CD4-positive, CD25-positive, alpha-beta regulatory T cell (primary cell): ENCODE measurements at regions not wholly inside any gene's neighbourhood (a gene's known extent, or its start where the extent isn't known, plus 50 kb on each side); places are given as distances from the start of the nearest gene placed in this dataset.
"Not testable (repeated sequence)": the region's sequence is repeated elsewhere in the genome, so short reads cannot be mapped to it uniquely, and the experiment has no call there.

Experiments
- ATAC-seq, 2 donors: fragments of 150-1000 bp; cut with Tn5 transposase; one replicate each; pipeline ENCODE4 v1.10.0; 2021; ENCODE audit warnings: low read depth in 2 of 2, moderate number of reproducible peaks in 2 of 2, moderate library complexity in 1 of 2
- DNase-seq, 3 donors: peaks; one replicate each; pipeline versions ENCODE4 v3.0.0 to v3.0.0-alpha.2; 2012 to 2022; ENCODE audit warnings: mixed read lengths in 1 of 3
- H3K27ac ChIP-seq: one replicate; pipeline ENCODE4 v1.7.0; 2013; ENCODE audit warnings: mild to moderate bottlenecking, low read length; ENCODE audit not compliant: insufficient read depth, poor library complexity, severe bottlenecking
- H3K27me3 ChIP-seq: one replicate; pipeline ENCODE4 v1.7.0; 2013; ENCODE audit warnings: low read length; ENCODE audit not compliant: control insufficient read depth, insufficient read depth
- H3K36me3 ChIP-seq: one replicate; pipeline ENCODE4 v1.7.0; 2013; ENCODE audit warnings: mild to moderate bottlenecking, low read length, moderate library complexity; ENCODE audit not compliant: control insufficient read depth, insufficient read depth
- H3K4me1 ChIP-seq: 2 replicates; pipeline ENCODE4 v1.7.0; 2013; ENCODE audit warnings: mild to moderate bottlenecking, low read length; ENCODE audit not compliant: insufficient read depth, control insufficient read depth, poor library complexity, severe bottlenecking
- H3K4me3 ChIP-seq: one replicate; pipeline ENCODE4 v1.7.0; 2013; ENCODE audit warnings: low read depth, mild to moderate bottlenecking, low read length, moderate library complexity
- H3K9me3 ChIP-seq, 2 experiments: 1 replicate in 1 of 2; 2 replicates in 1 of 2; pipeline ENCODE4 v1.7.0; 2013; ENCODE audit warnings: low read length in 2 of 2, mild to moderate bottlenecking in 1 of 2, moderate library complexity in 1 of 2; ENCODE audit not compliant: control insufficient read depth in 2 of 2
- H3K27ac Mint-ChIP-seq, 3 donors: one replicate each; pipeline ENCODE4 v1.8.0; 2020 to 2022; ENCODE audit warnings: mild to moderate bottlenecking in 3 of 3, mixed read lengths in 3 of 3, moderate library complexity in 2 of 3
- H3K27me3 Mint-ChIP-seq: one replicate; pipeline ENCODE4 v1.8.0; 2022; ENCODE audit warnings: mild to moderate bottlenecking, mixed read lengths
- H3K36me3 Mint-ChIP-seq: one replicate; pipeline ENCODE4 v1.8.0; 2020; ENCODE audit warnings: mixed read lengths
- H3K4me1 Mint-ChIP-seq, 4 donors: one replicate each; pipeline ENCODE4 v1.8.0; 2020 to 2022; ENCODE audit warnings: mixed read lengths in 4 of 4, mild to moderate bottlenecking in 1 of 4
- H3K4me3 Mint-ChIP-seq, 4 donors: one replicate each; pipeline ENCODE4 v1.8.0; 2020 to 2022; ENCODE audit warnings: mild to moderate bottlenecking in 4 of 4, mixed read lengths in 4 of 4, moderate library complexity in 3 of 4
- H3K9me3 Mint-ChIP-seq, 7 donors: one replicate each; pipeline ENCODE4 v1.8.0; 2020 to 2022; ENCODE audit warnings: mixed read lengths in 7 of 7, mild to moderate bottlenecking in 3 of 7, moderate library complexity in 2 of 7

GRCh38 chr21:14616380-14617039, 70.4 kb upstream of the SAMSN1 start:
- H3K27ac ChIP-seq = no peak overlapping the region
- no peak for ATAC-seq
- no peak overlapping the region for H3K27ac Mint-ChIP-seq

DNA sequence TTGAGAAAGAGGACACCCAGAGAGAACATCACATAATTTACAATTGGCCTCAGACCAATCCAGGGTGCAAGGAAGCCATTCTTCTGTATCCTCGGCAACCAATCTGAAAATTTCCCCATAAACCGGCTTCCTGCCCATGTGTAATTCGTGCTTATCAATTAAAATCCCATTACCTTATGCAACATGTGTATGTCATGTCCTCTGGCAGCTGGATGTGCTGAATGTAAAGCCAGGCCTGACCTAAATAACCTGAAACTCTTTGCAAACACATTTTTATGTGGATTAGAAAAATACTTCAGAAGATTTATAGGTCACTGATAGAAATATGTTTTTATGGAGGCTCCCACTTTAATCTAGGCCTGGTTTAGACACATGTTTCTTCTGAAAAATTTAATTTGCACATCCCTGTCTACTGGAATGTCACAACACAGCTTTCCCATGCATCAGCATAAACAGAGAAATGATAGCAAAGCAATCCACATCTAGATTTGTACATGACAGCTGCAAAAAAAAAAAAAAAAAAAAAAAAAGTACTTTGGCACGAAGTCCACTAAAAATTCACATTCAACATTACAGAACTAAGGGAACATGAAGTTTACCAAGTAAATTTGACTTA, 69.4 kb upstream of the SAMSN1 start:
- Histone ChIP-seq H3K4me1 (no peaks in the 10 kb centered on the region), H3K4me3 (no peak overlapping the region), H3K36me3 (no peaks in the 10 kb centered on the region), H3K9me3 (no peaks in the 10 kb centered on the region), H3K27ac (no peak overlapping the region), H3K27me3 (no peaks in the 10 kb centered on the region)
- ATAC-seq (no peak), DNase-seq (no peak)
- Mint-ChIP-seq H3K27ac (no peak overlapping the region), H3K27me3 (peaks cover under 1% of the 10 kb centered on the region), H3K36me3 (peaks cover 6% of the 10 kb centered on the region), H3K4me1 (peaks cover 6 to 19% (median 13%) of the 10 kb centered on the region in 4 donors), H3K9me3 (peaks cover 0 to 5% (median 1%) of the 10 kb centered on the region in 7 donors), H3K4me3 (no peak overlapping the region)

More at GRCh38 chr21:14616380-14617039, 70.4 kb upstream of the SAMSN1 start:
- Mint-ChIP-seq H3K4me3 (no peak overlapping the region), H3K36me3 (peaks cover 4% of the 10 kb centered on the region), H3K4me1 (peaks cover 4 to 13% (median 11%) of the 10 kb centered on the region in 4 donors), H3K9me3 (peaks cover 0 to 4% (median 1%) of the 10 kb centered on the region in 7 donors), H3K27me3 (no peaks in the 10 kb centered on the region)
- no peaks in the 10 kb centered on the region for H3K27me3 ChIP-seq
- no peaks in the 10 kb centered on the region for H3K9me3 ChIP-seq
- H3K4me3 ChIP-seq = no peak overlapping the region
- H3K4me1 ChIP-seq = no peaks in the 10 kb centered on the region
- DNase-seq = no peak
- no peaks in the 10 kb centered on the region for H3K36me3 ChIP-seq

- Mint-ChIP-seq H3K9me3 (peaks cover 0 to 3% (median 0%) of the 10 kb centered on the region in 7 donors), H3K4me1 (peaks cover 9 to 22% (median 13%) of the 10 kb centered on the region in 4 donors), H3K27ac (no peak overlapping the region), H3K4me3 (no peak overlapping the region), H3K36me3 (peaks cover 4% of the 10 kb centered on the region), H3K27me3 (peaks cover 5% of the 10 kb centered on the region)
- DNase-seq = no peak
- Histone ChIP-seq H3K4me3 (no peak overlapping the region), H3K36me3 (no peaks in the 10 kb centered on the region), H3K27ac (no peak overlapping the region), H3K9me3 (no peaks in the 10 kb centered on the region), H3K27me3 (no peaks in the 10 kb centered on the region), H3K4me1 (no peaks in the 10 kb centered on the region)
- ATAC-seq = no peak
Measured at GRCh38 chr21:14614287-14614686, 68.2 kb upstream of the SAMSN1 start.

DNA sequence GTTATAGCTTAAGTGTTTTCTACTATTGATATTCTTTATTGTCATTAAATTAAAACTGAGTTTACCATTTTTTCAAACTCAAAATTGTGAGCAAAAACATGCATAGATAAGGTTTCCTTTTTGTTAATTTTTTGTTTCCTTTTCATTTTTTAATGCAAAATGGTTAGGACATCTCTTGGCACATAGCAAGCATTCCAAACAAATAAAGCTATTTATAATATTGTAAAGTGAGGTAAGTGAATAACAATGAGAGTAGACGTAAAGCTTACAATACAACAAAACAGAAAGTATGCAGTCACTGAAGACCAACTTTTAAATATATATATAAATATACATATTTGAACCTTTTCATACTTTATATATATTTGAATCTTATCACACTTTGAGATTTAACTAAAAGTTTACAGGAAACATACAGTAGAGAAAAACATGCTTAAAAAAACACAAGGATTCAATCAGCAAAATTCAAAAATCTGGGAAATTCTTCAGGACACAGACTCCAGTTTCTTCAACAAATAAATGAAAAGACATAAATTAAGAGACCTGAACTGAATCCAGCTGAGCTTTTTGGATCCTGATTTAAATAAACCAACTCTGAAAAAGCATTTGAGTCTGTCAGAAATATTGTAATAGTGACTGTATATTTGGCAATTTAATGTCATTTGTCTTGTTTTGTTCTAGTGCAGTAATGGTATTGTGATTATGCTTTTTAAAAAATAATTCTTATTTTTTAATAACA, 67.5 kb upstream of the SAMSN1 start:
- H3K4me3 ChIP-seq = no peak overlapping the region
- no peaks in the 10 kb centered on the region for H3K36me3 ChIP-seq
- H3K9me3 Mint-ChIP-seq = peaks cover 0 to 3% (median 0%) of the 10 kb centered on the region in 7 donors
- no peak for DNase-seq
- no peak overlapping the region for H3K27ac ChIP-seq
- no peak overlapping the region for H3K4me3 Mint-ChIP-seq
- peaks cover 4% of the 10 kb centered on the region for H3K36me3 Mint-ChIP-seq
- H3K4me1 ChIP-seq = no peaks in the 10 kb centered on the region
- H3K4me1 Mint-ChIP-seq = peaks cover 10 to 22% (median 13%) of the 10 kb centered on the region in 4 donors
- H3K27me3 Mint-ChIP-seq = peaks cover 5% of the 10 kb centered on the region
- no peak overlapping the region for H3K27ac Mint-ChIP-seq
- H3K9me3 ChIP-seq = no peaks in the 10 kb centered on the region
- no peak for ATAC-seq
- H3K27me3 ChIP-seq = no peaks in the 10 kb centered on the region

DNA sequence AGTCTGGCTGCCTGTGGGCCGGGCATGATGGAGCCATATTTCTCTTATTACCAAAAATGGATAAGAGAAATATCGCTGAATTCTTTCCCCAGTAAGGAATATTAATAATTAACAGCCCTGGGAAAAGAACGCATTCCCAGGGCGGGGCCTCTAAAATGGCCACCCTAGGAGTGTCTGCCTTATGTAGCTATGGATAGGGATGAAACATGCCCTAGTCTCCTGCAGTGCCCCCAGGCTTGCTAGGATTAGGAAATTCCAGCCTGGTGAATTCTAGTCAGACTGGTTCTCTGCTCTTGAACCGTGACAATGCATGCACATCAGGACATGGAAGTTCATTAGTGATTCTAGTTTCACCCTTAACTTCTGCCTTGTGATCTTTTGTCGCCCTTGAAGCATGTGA, 64.0 kb upstream of the SAMSN1 start:
- peaks cover 0 to 20% (median 15%) of the 10 kb centered on the region in 4 donors for H3K4me1 Mint-ChIP-seq
- not testable (repeated sequence) for H3K4me3 ChIP-seq, H3K36me3 Mint-ChIP-seq, H3K4me3 Mint-ChIP-seq, H3K9me3 ChIP-seq, H3K36me3 ChIP-seq, H3K27me3 ChIP-seq, H3K27ac Mint-ChIP-seq, H3K27me3 Mint-ChIP-seq, DNase-seq, H3K4me1 ChIP-seq, H3K27ac ChIP-seq, H3K9me3 Mint-ChIP-seq, ATAC-seq

GRCh38 chr21:14609274-14609673, 63.2 kb upstream of the SAMSN1 start:
- no peaks in the 10 kb centered on the region for H3K4me1 ChIP-seq
- no peak overlapping the region for H3K27ac ChIP-seq
- Mint-ChIP-seq H3K36me3 (peaks cover 4% of the 10 kb centered on the region), H3K4me1 (peaks cover 0 to 20% (median 15%) of the 10 kb centered on the region in 4 donors), H3K9me3 (peaks cover 0 to 3% (median 0%) of the 10 kb centered on the region in 7 donors), H3K4me3 (no peak overlapping the region), H3K27me3 (peaks cover 5% of the 10 kb centered on the region), H3K27ac (no peak overlapping the region)
- DNase-seq = no peak
- H3K36me3 ChIP-seq = no peaks in the 10 kb centered on the region
- ATAC-seq = no peak
- H3K4me3 ChIP-seq = no peak overlapping the region
- H3K27me3 ChIP-seq = no peaks in the 10 kb centered on the region
- no peaks in the 10 kb centered on the region for H3K9me3 ChIP-seq

DNA sequence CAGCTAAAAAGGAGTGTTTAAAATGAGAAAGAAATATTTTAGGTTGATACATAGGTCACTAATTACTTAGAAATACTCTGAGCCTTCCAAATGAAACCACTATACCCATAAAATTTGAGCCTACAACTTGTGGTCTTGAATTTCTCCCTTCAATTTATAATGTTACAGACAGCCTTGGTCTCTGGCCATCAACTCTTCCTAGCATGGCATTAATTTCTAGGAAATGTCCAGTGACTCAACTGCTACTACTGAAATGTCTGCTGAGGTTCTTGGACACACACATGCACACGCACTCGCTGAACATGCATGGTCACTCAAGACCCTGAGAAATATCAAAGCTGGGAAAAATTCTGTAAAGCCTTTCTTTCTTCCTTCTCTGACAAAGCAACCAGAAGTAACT, 61.1 kb upstream of the SAMSN1 start:
- Mint-ChIP-seq H3K27me3 (peaks cover 5% of the 10 kb centered on the region), H3K36me3 (peaks cover 4% of the 10 kb centered on the region), H3K27ac (no peak overlapping the region), H3K4me3 (no peak overlapping the region), H3K9me3 (peaks cover 0 to 3% (median 1%) of the 10 kb centered on the region in 7 donors), H3K4me1 (peaks cover 11 to 31% (median 24%) of the 10 kb centered on the region in 4 donors)
- Histone ChIP-seq H3K4me1 (peaks cover 9% of the 10 kb centered on the region), H3K36me3 (no peaks in the 10 kb centered on the region), H3K27me3 (no peaks in the 10 kb centered on the region), H3K4me3 (no peak overlapping the region), H3K9me3 (no peaks in the 10 kb centered on the region), H3K27ac (no peak overlapping the region)
- DNase-seq (no peak), ATAC-seq (no peak)
